Tibial artery (tissue), 4 donors: ENCODE measurements at regions not wholly inside any gene's neighbourhood (a gene's known extent, or its start where the extent isn't known, plus 50 kb on each side); places are given as distances from the start of the nearest gene placed in this dataset.

Experiments used
- DNase-seq, 2 donors: peaks; one replicate each; pipeline ENCODE4 v3.0.0-alpha.2; 2019
- H3K27ac ChIP-seq, 2 donors: fragments of 200-600 bp; sonication (generic) in 1 of 2; 1 replicate in 1 of 2; 2 replicates in 1 of 2; pipeline ENCODE4 v1.5.1; 2018 to 2019; ENCODE audit warnings: mild to moderate bottlenecking in 1 of 2
- H3K27me3 ChIP-seq, 2 donors: fragments of 200-600 bp; sonication (generic) in 1 of 2; one replicate each; pipeline versions ENCODE4 v1.5.1 to v1.6.0; 2016 to 2019
- H3K36me3 ChIP-seq, 3 donors: fragments of 200-600 bp; sonication (generic) in 2 of 3; one replicate each; pipeline ENCODE4 v1.5.1; 2016 to 2019; ENCODE audit warnings: mild to moderate bottlenecking in 2 of 3
- H3K4me1 ChIP-seq, 4 donors: fragments of 200-600 bp; sonication (generic) in 2 of 4; 1 replicate in 3 of 4; 2 replicates in 1 of 4; pipeline ENCODE4 v1.5.1; 2016 to 2019
- H3K4me3 ChIP-seq, 2 donors: fragments of 200-600 bp; sonication (generic) in 1 of 2; 1 replicate in 1 of 2; 2 replicates in 1 of 2; pipeline ENCODE4 v1.5.1; 2018 to 2019; ENCODE audit warnings: mild to moderate bottlenecking in 2 of 2
- H3K9me3 ChIP-seq, 3 donors: fragments of 200-600 bp; sonication (generic) in 1 of 3; one replicate each; pipeline ENCODE4 v1.5.1; 2016 to 2019
- intact Hi-C: fragments of 100-400 bp; cut with DNase I; formaldehyde crosslinking; loops from one replicate; pipeline ENCODE4 v1.15.0; 2023; ENCODE audit warnings: low total_unique reads
- TF ChIP-seq, protein P1 (sequence below), 2 experiments: fragments of 200-600 bp in 1 of 2; fragments of 450-650 bp in 1 of 2; IDR thresholded peaks; one replicate each; pipeline ENCODE4 v1.5.1; 2017 to 2019; ENCODE audit warnings: antibody characterized with exemption in 2 of 2, mild to moderate bottlenecking in 1 of 2, moderate library complexity in 1 of 2

DNA sequence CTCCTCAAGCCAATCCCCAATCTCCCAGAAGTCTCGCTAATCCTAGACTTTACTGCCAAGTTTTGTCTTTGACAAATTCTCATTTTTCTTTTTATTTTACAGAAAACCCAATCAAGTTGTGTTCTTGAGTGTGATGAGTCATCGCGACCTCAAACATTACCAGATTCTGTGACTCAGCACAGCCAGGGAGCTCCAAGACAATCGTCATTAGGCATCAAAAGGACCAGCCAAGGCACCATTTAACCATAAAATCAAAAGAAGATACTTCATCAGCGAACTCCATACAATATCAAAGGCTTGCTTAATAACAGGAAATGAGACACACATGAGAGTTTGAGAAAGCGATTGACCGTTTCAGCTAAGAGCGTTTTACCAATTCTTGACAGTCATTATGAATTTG is 146.2 kb upstream of the AGAP1 start:
- Histone ChIP-seq H3K36me3 (no peaks in the 10 kb centered on the region), H3K4me1 (no peaks in the 10 kb centered on the region), H3K27ac (no peak overlapping the region), H3K27me3 (peaks cover 0 to 18% of the 10 kb centered on the region in 2 donors), H3K9me3 (no peaks in the 10 kb centered on the region), H3K4me3 (no peak overlapping the region)
- TF ChIP-seq, protein P1, sequence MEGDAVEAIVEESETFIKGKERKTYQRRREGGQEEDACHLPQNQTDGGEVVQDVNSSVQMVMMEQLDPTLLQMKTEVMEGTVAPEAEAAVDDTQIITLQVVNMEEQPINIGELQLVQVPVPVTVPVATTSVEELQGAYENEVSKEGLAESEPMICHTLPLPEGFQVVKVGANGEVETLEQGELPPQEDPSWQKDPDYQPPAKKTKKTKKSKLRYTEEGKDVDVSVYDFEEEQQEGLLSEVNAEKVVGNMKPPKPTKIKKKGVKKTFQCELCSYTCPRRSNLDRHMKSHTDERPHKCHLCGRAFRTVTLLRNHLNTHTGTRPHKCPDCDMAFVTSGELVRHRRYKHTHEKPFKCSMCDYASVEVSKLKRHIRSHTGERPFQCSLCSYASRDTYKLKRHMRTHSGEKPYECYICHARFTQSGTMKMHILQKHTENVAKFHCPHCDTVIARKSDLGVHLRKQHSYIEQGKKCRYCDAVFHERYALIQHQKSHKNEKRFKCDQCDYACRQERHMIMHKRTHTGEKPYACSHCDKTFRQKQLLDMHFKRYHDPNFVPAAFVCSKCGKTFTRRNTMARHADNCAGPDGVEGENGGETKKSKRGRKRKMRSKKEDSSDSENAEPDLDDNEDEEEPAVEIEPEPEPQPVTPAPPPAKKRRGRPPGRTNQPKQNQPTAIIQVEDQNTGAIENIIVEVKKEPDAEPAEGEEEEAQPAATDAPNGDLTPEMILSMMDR (IDR thresholded peaks at IDR 0.05): no peak
- intact Hi-C loops: no loop called here
- no peak for DNase-seq

DNA sequence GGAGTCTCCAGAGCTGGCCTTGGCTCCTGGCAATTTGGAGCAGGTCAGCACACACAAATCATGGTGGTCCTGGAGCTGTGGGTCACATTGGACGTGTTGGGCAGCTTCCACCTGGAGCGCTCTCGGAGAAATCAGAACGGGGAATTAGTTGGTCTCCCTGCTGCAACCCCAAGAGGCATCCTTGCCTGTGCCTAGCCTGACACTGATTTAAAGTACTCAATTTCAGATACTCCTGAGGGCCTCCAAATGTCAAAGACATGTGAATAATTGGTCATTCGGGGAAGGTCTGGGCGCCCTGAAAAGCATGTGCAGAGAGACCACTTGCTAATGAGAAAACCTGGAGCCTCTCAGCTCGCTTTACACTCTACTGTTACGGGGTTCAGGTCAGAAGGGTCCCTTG is 145.5 kb upstream of the AGAP1 start:
- H3K36me3 ChIP-seq: no peaks in the 10 kb centered on the region
- intact Hi-C loops: no loop called here
- H3K27me3 ChIP-seq: peaks cover 0 to 18% of the 10 kb centered on the region in 2 donors
- no peak for DNase-seq
- no peak overlapping the region for H3K27ac ChIP-seq
- no peak overlapping the region for H3K4me3 ChIP-seq
- TF ChIP-seq, protein P1 (IDR thresholded peaks at IDR 0.05): no peak
- no peaks in the 10 kb centered on the region for H3K9me3 ChIP-seq
- H3K4me1 ChIP-seq: no peaks in the 10 kb centered on the region

DNA sequence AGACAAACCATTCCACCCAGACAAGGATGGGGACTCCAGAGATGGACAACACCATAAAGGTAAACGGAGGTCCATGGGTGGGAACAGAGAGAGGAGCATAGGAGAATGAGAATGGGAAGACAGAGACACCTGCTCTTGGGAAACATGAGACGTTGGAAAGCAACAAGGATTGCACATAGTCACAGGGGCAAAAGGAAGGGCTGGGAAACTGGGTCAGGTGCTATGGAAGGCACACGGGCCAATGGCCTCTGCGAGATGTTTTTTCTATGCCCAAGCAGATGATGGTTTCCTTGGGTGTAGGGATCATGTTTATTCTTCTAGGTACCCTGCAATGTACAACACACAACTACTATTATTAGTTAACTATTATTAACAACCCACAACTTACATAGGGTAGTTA is 143.6 kb upstream of the AGAP1 start:
- DNase-seq: no peak
- Histone ChIP-seq H3K27me3 (peaks cover 0 to 18% of the 10 kb centered on the region in 2 donors), H3K36me3 (no peaks in the 10 kb centered on the region), H3K9me3 (no peaks in the 10 kb centered on the region), H3K4me3 (no peak overlapping the region), H3K4me1 (no peaks in the 10 kb centered on the region), H3K27ac (no peak overlapping the region)
- intact Hi-C loops: no loop called here
- TF ChIP-seq, protein P1 (IDR thresholded peaks at IDR 0.05): no peak

DNA sequence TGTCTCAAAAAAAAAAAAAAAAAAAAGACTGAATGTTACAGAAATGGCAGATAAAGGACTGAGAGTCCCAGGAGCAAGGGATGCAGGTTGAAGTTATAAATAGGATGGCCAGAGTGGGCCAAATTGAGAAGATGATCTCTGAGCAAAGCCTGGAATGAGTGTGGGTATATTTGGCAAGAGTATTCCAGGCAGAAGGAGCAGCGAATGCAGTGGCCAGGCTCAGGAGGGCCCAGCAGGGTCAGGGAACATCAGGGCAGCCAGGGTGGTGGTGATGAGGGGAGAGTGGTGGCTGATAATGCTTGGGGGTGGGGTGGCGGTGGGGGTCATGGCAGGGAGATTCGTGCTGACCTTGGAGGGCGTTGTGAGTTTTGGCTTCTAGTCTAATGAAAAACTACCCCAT is 141.3 kb upstream of the AGAP1 start:
- H3K36me3 ChIP-seq: no peaks in the 10 kb centered on the region
- no peak overlapping the region for H3K27ac ChIP-seq
- intact Hi-C loops: no loop called here
- H3K9me3 ChIP-seq: no peaks in the 10 kb centered on the region
- no peaks in the 10 kb centered on the region for H3K4me1 ChIP-seq
- peaks cover 0 to 12% of the 10 kb centered on the region in 2 donors for H3K27me3 ChIP-seq
- TF ChIP-seq, protein P1 (IDR thresholded peaks at IDR 0.05): no peak
- no peak for DNase-seq
- H3K4me3 ChIP-seq: no peak overlapping the region

DNA sequence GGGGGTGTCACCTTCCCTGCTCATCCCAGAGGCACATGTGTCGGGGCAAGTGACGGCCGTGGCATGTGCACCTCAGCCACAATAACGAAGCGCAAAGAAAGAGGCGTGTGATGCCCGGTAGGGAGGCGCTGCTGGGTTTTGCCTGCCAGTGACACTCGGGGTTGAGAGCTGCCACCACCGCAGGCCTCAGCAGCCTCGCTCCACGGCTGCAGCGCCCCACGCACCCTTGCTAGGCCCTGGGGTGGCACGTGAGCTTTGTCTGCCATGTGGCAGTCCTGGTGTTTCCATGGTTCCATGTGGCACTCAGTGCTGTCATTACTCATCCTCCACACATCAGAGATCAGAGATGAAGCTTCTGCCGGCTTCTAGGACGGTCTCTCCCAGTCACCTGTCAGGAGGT is 136.0 kb upstream of the AGAP1 start:
- no peaks in the 10 kb centered on the region for H3K9me3 ChIP-seq
- peaks cover 0 to 5% of the 10 kb centered on the region in 2 donors for H3K27me3 ChIP-seq
- DNase-seq: no peak
- no peaks in the 10 kb centered on the region for H3K36me3 ChIP-seq
- no peak overlapping the region for H3K27ac ChIP-seq
- H3K4me1 ChIP-seq: no peaks in the 10 kb centered on the region
- intact Hi-C loops: no loop called here
- no peak overlapping the region for H3K4me3 ChIP-seq
- TF ChIP-seq, protein P1 (IDR thresholded peaks at IDR 0.05): no peak

DNA sequence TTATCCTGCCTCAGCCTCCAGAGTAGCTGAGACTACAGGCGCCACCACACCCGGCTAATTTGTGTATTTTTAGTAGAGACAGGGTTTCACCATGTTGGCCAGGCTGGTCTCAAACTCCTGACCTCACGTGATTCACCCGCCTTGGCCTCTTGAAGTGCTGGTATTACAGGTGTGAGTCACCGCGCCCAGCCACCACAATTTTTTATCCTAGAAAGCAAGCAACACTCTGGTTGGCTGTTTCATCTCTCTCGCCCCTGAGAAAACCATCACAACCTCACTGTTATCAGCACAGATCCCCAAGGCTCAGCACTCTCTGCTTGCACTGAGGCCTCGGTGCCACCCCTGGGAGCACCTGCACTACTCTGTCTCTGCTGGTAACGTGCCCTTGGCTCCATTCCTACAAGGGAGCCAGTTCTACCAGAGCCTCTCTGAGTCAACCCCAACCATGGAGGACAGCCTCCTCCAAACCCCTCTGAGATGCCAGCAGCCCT is 134.8 kb upstream of the AGAP1 start:
- H3K36me3 ChIP-seq: no peaks in the 10 kb centered on the region
- no peak overlapping the region for H3K4me3 ChIP-seq
- intact Hi-C loops: no loop called here
- TF ChIP-seq, protein P1 (IDR thresholded peaks at IDR 0.05): no peak
- H3K9me3 ChIP-seq: no peaks in the 10 kb centered on the region
- H3K27me3 ChIP-seq: peaks cover 0 to 5% of the 10 kb centered on the region in 2 donors
- no peaks in the 10 kb centered on the region for H3K4me1 ChIP-seq
- no peak for DNase-seq
- H3K27ac ChIP-seq: no peak overlapping the region
